Right atrium auricular region (tissue), 2 donors: ENCODE measurements at regions not wholly inside any gene's neighbourhood (a gene's known extent, or its start where the extent isn't known, plus 50 kb on each side); places are given as distances from the start of the nearest gene placed in this dataset.

Source experiments
- DNase-seq: peaks from one replicate; pipeline ENCODE4 v3.0.0-alpha.2; 2019; ENCODE audit warnings: low spot score
- H3K27ac ChIP-seq, 2 donors: fragments of 200-600 bp; sonication (generic); 1 replicate in 1 of 2; 2 replicates in 1 of 2; pipeline ENCODE4 v1.5.1; 2016 to 2019
- H3K27me3 ChIP-seq, 2 donors: fragments of 200-600 bp; sonication (generic); one replicate each; pipeline versions ENCODE4 v1.5.1 to v1.6.0; 2017 to 2019
- H3K36me3 ChIP-seq: fragments of 200-600 bp; sonication (generic); one replicate; pipeline ENCODE4 v1.5.1; 2016
- H3K4me1 ChIP-seq, 2 donors: fragments of 200-600 bp; sonication (generic); one replicate each; pipeline versions ENCODE4 v1.5.1 to v1.6.0; 2017 to 2019
- H3K4me3 ChIP-seq, 2 donors: fragments of 200-600 bp; sonication (generic); 1 replicate in 1 of 2; 2 replicates in 1 of 2; pipeline ENCODE4 v1.5.1; 2017 to 2019; ENCODE audit warnings: mild to moderate bottlenecking in 1 of 2, moderate library complexity in 1 of 2
- H3K9me3 ChIP-seq, 2 donors: fragments of 200-600 bp; sonication (generic); one replicate each; pipeline ENCODE4 v1.5.1; 2019
- TF ChIP-seq, protein P1 (sequence below), 2 donors: fragments of 200-600 bp; sonication (generic); IDR thresholded peaks; one replicate each; pipeline ENCODE4 v1.5.1; 2019; ENCODE audit warnings: antibody characterized with exemption in 2 of 2

DNA sequence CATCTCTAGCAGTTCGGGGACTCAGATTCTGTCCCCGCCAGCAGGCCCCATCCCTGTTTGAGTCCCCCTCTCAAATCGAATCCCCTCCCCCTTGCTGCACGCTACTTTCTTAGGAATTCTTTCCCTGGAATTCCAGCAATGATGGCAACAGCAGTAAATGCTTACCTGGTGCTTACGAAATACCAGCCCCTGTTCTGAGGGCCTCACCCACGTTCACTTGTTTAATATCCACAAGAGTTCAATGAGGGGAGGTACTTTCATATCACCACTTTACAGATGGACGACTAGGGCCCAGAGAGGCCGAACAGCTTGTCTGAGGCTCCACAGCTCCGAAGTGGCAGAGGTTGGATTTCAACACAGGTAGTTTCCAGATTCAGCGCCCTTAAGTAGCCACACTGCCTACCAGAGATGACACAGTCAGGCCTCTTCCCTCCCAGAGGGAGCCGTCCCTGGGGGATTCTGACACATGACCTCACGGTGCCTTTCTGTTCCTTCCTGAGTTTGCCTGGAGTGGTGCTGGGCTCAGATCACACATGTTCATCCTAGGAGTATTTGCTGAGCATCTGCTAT lies 120.7 kb upstream of the GSE1 start:
- H3K36me3 ChIP-seq = no peaks in the 10 kb centered on the region
- DNase-seq = no peak
- no peaks in the 10 kb centered on the region for H3K27me3 ChIP-seq
- H3K4me3 ChIP-seq = no peak overlapping the region
- H3K4me1 ChIP-seq = peaks cover 0 to 29% of the 10 kb centered on the region in 2 donors
- TF ChIP-seq, protein P1, sequence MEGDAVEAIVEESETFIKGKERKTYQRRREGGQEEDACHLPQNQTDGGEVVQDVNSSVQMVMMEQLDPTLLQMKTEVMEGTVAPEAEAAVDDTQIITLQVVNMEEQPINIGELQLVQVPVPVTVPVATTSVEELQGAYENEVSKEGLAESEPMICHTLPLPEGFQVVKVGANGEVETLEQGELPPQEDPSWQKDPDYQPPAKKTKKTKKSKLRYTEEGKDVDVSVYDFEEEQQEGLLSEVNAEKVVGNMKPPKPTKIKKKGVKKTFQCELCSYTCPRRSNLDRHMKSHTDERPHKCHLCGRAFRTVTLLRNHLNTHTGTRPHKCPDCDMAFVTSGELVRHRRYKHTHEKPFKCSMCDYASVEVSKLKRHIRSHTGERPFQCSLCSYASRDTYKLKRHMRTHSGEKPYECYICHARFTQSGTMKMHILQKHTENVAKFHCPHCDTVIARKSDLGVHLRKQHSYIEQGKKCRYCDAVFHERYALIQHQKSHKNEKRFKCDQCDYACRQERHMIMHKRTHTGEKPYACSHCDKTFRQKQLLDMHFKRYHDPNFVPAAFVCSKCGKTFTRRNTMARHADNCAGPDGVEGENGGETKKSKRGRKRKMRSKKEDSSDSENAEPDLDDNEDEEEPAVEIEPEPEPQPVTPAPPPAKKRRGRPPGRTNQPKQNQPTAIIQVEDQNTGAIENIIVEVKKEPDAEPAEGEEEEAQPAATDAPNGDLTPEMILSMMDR (IDR thresholded peaks at IDR 0.05) = no peak
- H3K9me3 ChIP-seq = no peaks in the 10 kb centered on the region
- H3K27ac ChIP-seq = peak overlapping the region; percentile 61 to 72

DNA sequence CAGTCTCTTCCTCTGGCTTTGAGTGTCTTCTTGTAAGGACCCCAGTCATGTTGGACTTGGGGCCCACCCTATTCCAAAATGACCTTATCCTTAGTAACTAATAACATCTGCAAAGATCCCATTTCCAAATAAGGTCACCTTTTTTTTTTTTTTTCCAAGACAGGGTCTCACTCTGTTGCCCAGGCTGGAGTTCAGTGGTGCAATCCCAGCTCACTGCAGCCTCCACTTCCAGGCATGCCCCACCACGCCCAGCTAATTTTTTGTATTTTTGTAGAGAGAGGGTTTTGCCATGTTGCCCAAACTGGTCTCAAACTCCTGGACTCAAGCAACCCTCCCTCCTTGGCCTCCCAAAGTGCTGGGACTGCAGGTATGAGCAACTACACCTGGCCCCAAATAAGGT lies 118.8 kb upstream of the GSE1 start:
- H3K4me1 ChIP-seq = peaks cover 0 to 29% of the 10 kb centered on the region in 2 donors
- TF ChIP-seq, protein P1 (IDR thresholded peaks at IDR 0.05) = no peak
- no peak overlapping the region for H3K4me3 ChIP-seq
- no peaks in the 10 kb centered on the region for H3K9me3 ChIP-seq
- no peak for DNase-seq
- no peak overlapping the region for H3K27ac ChIP-seq
- no peaks in the 10 kb centered on the region for H3K36me3 ChIP-seq
- no peaks in the 10 kb centered on the region for H3K27me3 ChIP-seq

DNA sequence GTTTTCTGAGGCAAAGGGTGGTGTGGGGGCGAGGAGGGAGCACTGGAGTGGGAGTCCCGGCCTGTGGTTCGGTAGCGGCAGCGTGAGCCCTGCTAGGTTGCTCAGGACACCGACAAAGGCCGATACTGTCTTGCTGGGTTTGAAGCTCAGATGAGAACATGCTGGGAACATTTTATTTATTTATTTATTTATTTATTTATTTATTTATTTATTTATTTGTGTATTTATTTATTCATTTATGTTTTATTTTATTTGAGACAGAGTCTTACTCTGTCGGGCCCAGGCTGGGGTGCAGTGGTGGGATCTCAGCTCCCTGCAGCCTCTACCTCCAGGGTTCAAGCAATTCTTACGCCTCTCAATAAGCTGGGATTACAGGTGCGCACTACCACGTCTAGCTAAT lies 117.9 kb upstream of the GSE1 start:
- Histone ChIP-seq H3K4me1 (peaks cover 0 to 28% of the 10 kb centered on the region in 2 donors), H3K36me3 (no peaks in the 10 kb centered on the region), H3K27me3 (no peaks in the 10 kb centered on the region), H3K4me3 (no peak overlapping the region), H3K27ac (no peak overlapping the region), H3K9me3 (no peaks in the 10 kb centered on the region)
- DNase-seq = no peak
- TF ChIP-seq, protein P1 (IDR thresholded peaks at IDR 0.05) = no peak

DNA sequence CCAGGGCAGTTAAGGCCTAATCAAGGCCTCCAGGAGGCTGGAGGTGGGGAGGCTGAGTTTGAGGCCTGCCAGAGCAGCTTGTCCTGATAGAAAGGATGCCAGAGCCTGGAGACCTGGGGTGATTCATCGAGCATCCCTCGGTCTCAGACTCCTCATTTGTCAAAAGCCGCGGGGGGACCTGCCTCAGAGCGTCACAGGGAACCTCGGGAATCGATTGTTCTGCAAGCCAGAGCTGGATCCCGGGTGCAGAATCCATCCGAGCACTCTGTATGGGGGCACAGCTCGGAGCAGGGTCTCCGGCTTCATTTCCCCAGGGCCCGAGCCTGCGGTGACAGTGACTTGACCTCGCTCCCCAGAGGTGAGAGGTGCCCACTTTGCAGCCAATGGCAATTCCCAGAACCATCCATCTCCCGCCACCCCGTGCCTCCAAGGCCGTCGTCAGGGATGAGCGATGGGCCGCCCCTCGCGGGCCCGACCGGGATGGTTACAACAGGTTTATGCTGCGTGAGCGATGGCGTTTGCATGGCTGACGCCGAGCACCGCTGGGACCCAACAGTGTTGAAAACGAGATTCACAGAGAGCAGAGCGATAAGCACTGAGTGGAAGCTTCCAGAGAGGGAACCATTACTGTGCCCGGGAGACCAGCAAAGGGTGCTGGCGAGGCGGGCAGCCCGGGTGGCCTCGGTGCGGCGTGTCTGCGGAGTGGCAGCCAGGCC lies 117.1 kb upstream of the GSE1 start:
- Histone ChIP-seq H3K27me3 (no peaks in the 10 kb centered on the region), H3K27ac (no peak overlapping the region), H3K4me3 (no peak overlapping the region), H3K9me3 (no peaks in the 10 kb centered on the region), H3K4me1 (peaks cover 0 to 20% of the 10 kb centered on the region in 2 donors), H3K36me3 (no peaks in the 10 kb centered on the region)
- TF ChIP-seq, protein P1 (IDR thresholded peaks at IDR 0.05) = no peak
- no peak for DNase-seq

DNA sequence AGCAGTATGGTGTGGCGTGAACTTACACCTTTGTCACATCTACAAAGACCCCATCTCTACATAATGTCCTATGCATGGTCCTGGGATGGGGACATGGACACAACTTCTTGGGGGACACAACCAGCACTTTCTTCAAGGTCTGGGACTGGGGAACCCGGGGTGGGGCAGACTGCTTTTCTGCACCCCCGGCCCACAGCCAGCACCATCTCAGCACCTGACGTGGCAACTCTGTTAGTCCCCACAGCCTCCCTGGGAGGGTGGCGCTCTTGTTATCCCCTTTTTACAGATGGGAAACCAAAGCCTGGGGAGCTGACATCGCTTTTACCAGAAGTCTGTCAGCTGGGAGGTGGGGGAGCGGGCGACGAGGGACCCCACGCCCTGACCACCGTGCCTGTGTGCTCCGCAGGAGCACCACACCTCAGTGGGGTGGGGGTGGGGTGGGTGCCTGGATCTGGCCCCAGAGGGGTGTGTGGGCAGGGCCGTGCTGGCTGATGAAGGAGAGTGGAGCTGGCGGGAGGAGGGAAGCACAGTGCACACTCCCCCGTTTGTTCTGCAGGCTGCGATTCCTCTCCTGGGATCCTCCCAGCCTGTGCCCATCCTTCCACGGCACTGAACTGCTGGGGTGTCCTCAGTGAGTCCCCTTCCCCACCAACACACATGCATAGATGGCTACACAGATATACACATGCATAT lies 115.4 kb upstream of the GSE1 start:
- TF ChIP-seq, protein P1 (IDR thresholded peaks at IDR 0.05) = no peak
- H3K4me1 ChIP-seq = peaks cover 0 to 2% of the 10 kb centered on the region in 2 donors
- no peak overlapping the region for H3K27ac ChIP-seq
- DNase-seq = no peak
- H3K27me3 ChIP-seq = no peaks in the 10 kb centered on the region
- no peaks in the 10 kb centered on the region for H3K36me3 ChIP-seq
- H3K9me3 ChIP-seq = no peaks in the 10 kb centered on the region
- H3K4me3 ChIP-seq = no peak overlapping the region
